Astrocyte (in vitro differentiated cells and primary cell): ENCODE measurements at regions not wholly inside any gene's neighbourhood (a gene's known extent, or its start where the extent isn't known, plus 50 kb on each side); places are given as distances from the start of the nearest gene placed in this dataset.

Experiments
- DNase-seq: peaks from one replicate; pipeline ENCODE4 v3.0.0-alpha.2; 2010; ENCODE audit warnings: low read depth
- FAIRE-seq: peaks from 2 replicates; lab custom pipeline; 2011; peaks lifted over from hg19 to GRCh38; lab: Jason Lieb, UNC
- H2AFZ ChIP-seq: 2 replicates; pipeline ENCODE4 v1.6.0; 2012; ENCODE audit warnings: low read depth, low read length, inconsistent platforms
- H3K27ac ChIP-seq: 2 replicates; pipeline ENCODE4 v1.5.1; 2011; ENCODE audit warnings: low read depth, low read length, inconsistent platforms
- H3K27me3 ChIP-seq: 2 replicates; pipeline ENCODE4 v1.6.0; 2011; ENCODE audit warnings: low read length, inconsistent platforms; ENCODE audit not compliant: insufficient read depth
- H3K36me3 ChIP-seq: 2 replicates; pipeline ENCODE4 v1.5.1; 2011; ENCODE audit warnings: low read length, inconsistent platforms; ENCODE audit not compliant: insufficient read depth
- H3K4me1 ChIP-seq: 2 replicates; pipeline ENCODE4 v1.5.1; 2011; ENCODE audit warnings: low read length, inconsistent platforms; ENCODE audit not compliant: insufficient read depth
- H3K4me2 ChIP-seq: 2 replicates; pipeline ENCODE4 v1.6.0; 2012; ENCODE audit warnings: low read length, inconsistent platforms
- H3K4me3 ChIP-seq: 2 replicates; pipeline ENCODE4 v1.5.1; 2011; ENCODE audit warnings: low read depth, mild to moderate bottlenecking, low read length, inconsistent platforms; ENCODE audit not compliant: insufficient read depth
- H3K79me2 ChIP-seq: 2 replicates; pipeline ENCODE4 v1.6.0; 2012; ENCODE audit warnings: mild to moderate bottlenecking, low read length, inconsistent platforms; ENCODE audit not compliant: insufficient read depth
- H3K9ac ChIP-seq: 2 replicates; pipeline ENCODE4 v1.6.0; 2012; ENCODE audit warnings: mild to moderate bottlenecking, low read length, inconsistent platforms
- H3K9me3 ChIP-seq: 2 replicates; pipeline ENCODE4 v1.5.1; 2012; ENCODE audit warnings: low read depth, mild to moderate bottlenecking, low read length, inconsistent platforms; ENCODE audit not compliant: insufficient read depth
- H4K20me1 ChIP-seq: 2 replicates; pipeline ENCODE4 v1.6.0; 2012; ENCODE audit warnings: low read length, inconsistent platforms; ENCODE audit not compliant: insufficient read depth
- H3K27ac Mint-ChIP-seq: one replicate; pipeline ENCODE4 v1.8.0; 2021; ENCODE audit warnings: mild to moderate bottlenecking, mixed read lengths; ENCODE audit not compliant: unreplicated experiment
- H3K27me3 Mint-ChIP-seq: one replicate; pipeline ENCODE4 v1.8.0; 2021; ENCODE audit warnings: low read depth, mixed read lengths; ENCODE audit not compliant: unreplicated experiment
- H3K36me3 Mint-ChIP-seq: one replicate; pipeline ENCODE4 v1.8.0; 2021; ENCODE audit warnings: low read depth, mixed read lengths; ENCODE audit not compliant: unreplicated experiment
- H3K4me1 Mint-ChIP-seq: one replicate; pipeline ENCODE4 v1.8.0; 2021; ENCODE audit warnings: low read depth, mixed read lengths; ENCODE audit not compliant: unreplicated experiment
- H3K4me3 Mint-ChIP-seq: one replicate; pipeline ENCODE4 v1.8.0; 2021; ENCODE audit warnings: mild to moderate bottlenecking, moderate library complexity, mixed read lengths; ENCODE audit not compliant: unreplicated experiment
- H3K9me3 Mint-ChIP-seq: one replicate; pipeline ENCODE4 v1.8.0; 2021; ENCODE audit warnings: mild to moderate bottlenecking, mixed read lengths; ENCODE audit not compliant: unreplicated experiment
- CTCF ChIP-seq: IDR thresholded peaks from 2 replicates; pipeline ENCODE4 v1.5.1; 2011; ENCODE audit warnings: low read depth, mild to moderate bottlenecking, inconsistent platforms, low read length, moderate library complexity; ENCODE audit not compliant: insufficient read depth
- EZH2 ChIP-seq: IDR thresholded peaks from 2 replicates; pipeline ENCODE4 v1.6.1; 2012; ENCODE audit warnings: mild to moderate bottlenecking, low read length, inconsistent platforms; ENCODE audit not compliant: insufficient read depth

- Histone ChIP-seq H2AFZ (no peak overlapping the region), H3K27ac (no peak overlapping the region), H3K9me3 (no peaks in the 10 kb centered on the region), H3K79me2 (no peaks in the 10 kb centered on the region), H3K36me3 (no peaks in the 10 kb centered on the region), H3K27me3 (no peaks in the 10 kb centered on the region), H4K20me1 (no peaks in the 10 kb centered on the region), H3K4me2 (no peak overlapping the region), H3K4me3 (no peak overlapping the region), H3K9ac (no peak overlapping the region), H3K4me1 (peaks cover 18% of the 10 kb centered on the region)
- FAIRE-seq (no peak), DNase-seq (no peak)
- H3K36me3 Mint-ChIP-seq = no peaks in the 10 kb centered on the region
- no peaks in the 10 kb centered on the region for H3K9me3 Mint-ChIP-seq
- no peak overlapping the region for H3K27ac Mint-ChIP-seq
- no peak overlapping the region for H3K4me3 Mint-ChIP-seq
- TF ChIP-seq EZH2 (no peak), CTCF (no peak)
- H3K4me1 Mint-ChIP-seq = peaks cover 12% of the 10 kb centered on the region
- H3K27me3 Mint-ChIP-seq = peaks cover 3% of the 10 kb centered on the region
These were observed 153.3 kb downstream of the BCOR start for GRCh38 chrX:39944416-39944815.

GRCh38 chrX:39945709-39946108 lies 152.0 kb downstream of the BCOR start:
- no peaks in the 10 kb centered on the region for H3K36me3 Mint-ChIP-seq
- Histone ChIP-seq H3K4me3 (no peak overlapping the region), H3K9ac (no peak overlapping the region), H3K27me3 (no peaks in the 10 kb centered on the region), H3K27ac (no peak overlapping the region), H3K9me3 (no peaks in the 10 kb centered on the region), H4K20me1 (no peaks in the 10 kb centered on the region), H3K4me2 (no peak overlapping the region), H2AFZ (no peak overlapping the region), H3K79me2 (no peaks in the 10 kb centered on the region), H3K4me1 (peaks cover 18% of the 10 kb centered on the region), H3K36me3 (no peaks in the 10 kb centered on the region)
- H3K9me3 Mint-ChIP-seq = no peaks in the 10 kb centered on the region
- DNase-seq = no peak
- H3K4me3 Mint-ChIP-seq = no peak overlapping the region
- no peak overlapping the region for H3K27ac Mint-ChIP-seq
- peak; percentile 82 for FAIRE-seq
- no peak for TF ChIP-seq EZH2
- no peak for TF ChIP-seq CTCF
- peaks cover 3% of the 10 kb centered on the region for H3K27me3 Mint-ChIP-seq
- peaks cover 14% of the 10 kb centered on the region for H3K4me1 Mint-ChIP-seq

- Histone ChIP-seq H3K4me3 (no peak overlapping the region), H3K79me2 (no peaks in the 10 kb centered on the region), H4K20me1 (no peaks in the 10 kb centered on the region), H2AFZ (no peak overlapping the region), H3K27me3 (no peaks in the 10 kb centered on the region), H3K9ac (peak overlapping the region; percentile 18), H3K9me3 (no peaks in the 10 kb centered on the region), H3K4me1 (peaks cover 10% of the 10 kb centered on the region), H3K27ac (peak overlapping the region; percentile 56), H3K4me2 (peak overlapping the region; percentile 52), H3K36me3 (no peaks in the 10 kb centered on the region)
- no peak for TF ChIP-seq CTCF
- TF ChIP-seq EZH2 = no peak
- no peaks in the 10 kb centered on the region for H3K36me3 Mint-ChIP-seq
- peaks cover 10% of the 10 kb centered on the region for H3K4me1 Mint-ChIP-seq
- H3K27me3 Mint-ChIP-seq = peaks cover 3% of the 10 kb centered on the region
- peak overlapping the region; percentile 41 for H3K27ac Mint-ChIP-seq
- FAIRE-seq (peak; percentile 98), DNase-seq (peak; percentile 80)
- H3K9me3 Mint-ChIP-seq = no peaks in the 10 kb centered on the region
- no peak overlapping the region for H3K4me3 Mint-ChIP-seq
These were observed 150.9 kb downstream of the BCOR start for GRCh38 chrX:39946822-39947221.
